OCI-LY3 (cell line): ENCODE measurements at regions not wholly inside any gene's neighbourhood (a gene's known extent, or its start where the extent isn't known, plus 50 kb on each side); places are given as distances from the start of the nearest gene placed in this dataset.
"Not testable (repeated sequence)": the region's sequence is repeated elsewhere in the genome, so short reads cannot be mapped to it uniquely, and the experiment has no call there.

Source experiments
- H2AFZ ChIP-seq: fragments of 200-600, 300-600 bp; shearing (Covaris generic); 2 replicates; pipeline ENCODE4 v1.6.0; 2014; ENCODE audit warnings: antibody characterized with exemption, low read depth, low read length
- H3K27ac ChIP-seq: fragments of 200-600, 300-600 bp; sonication (generic); 2 replicates; pipeline ENCODE4 v1.5.1; 2014; ENCODE audit warnings: mild to moderate bottlenecking, low read length, moderate library complexity, mixed read lengths
- H3K27me3 ChIP-seq: fragments of 200-600, 300-600 bp; sonication (generic); 2 replicates; pipeline ENCODE4 v1.6.1; 2014; ENCODE audit warnings: low read depth, low read length, mixed read lengths
- H3K36me3 ChIP-seq: fragments of 200-600, 300-600 bp; sonication (generic); replicated peaks from 2 replicates; pipeline ENCODE3; 2014; ENCODE audit warnings: low read depth, low read length, mixed read lengths
- H3K4me1 ChIP-seq: fragments of 300-600, 200-600 bp; sonication (generic); 2 replicates; pipeline ENCODE4 v1.6.1; 2014; ENCODE audit warnings: low read length, mixed read lengths
- H3K4me2 ChIP-seq: fragments of 200-600, 300-600 bp; sonication (generic); 2 replicates; pipeline ENCODE4 v1.6.1; 2014; ENCODE audit warnings: low read length, mixed read lengths
- H3K4me3 ChIP-seq: fragments of 300-600, 200-600 bp; sonication (generic); 2 replicates; pipeline ENCODE4 v1.5.1; 2014; ENCODE audit warnings: antibody characterized with exemption, mild to moderate bottlenecking, low read length, moderate library complexity
- H3K79me2 ChIP-seq: fragments of 300-600, 200-600 bp; shearing (Covaris generic); 2 replicates; pipeline ENCODE4 v1.6.1; 2014; ENCODE audit warnings: mild to moderate bottlenecking, low read length, mixed read lengths
- H3K9ac ChIP-seq: fragments of 300-600, 200-600 bp; shearing (Covaris generic); 2 replicates; pipeline ENCODE4 v1.6.0; 2014; ENCODE audit warnings: mild to moderate bottlenecking, low read length, moderate library complexity
- H3K9me3 ChIP-seq: fragments of 200-600, 300-600 bp; shearing (Covaris generic); 2 replicates; pipeline ENCODE4 v1.6.1; 2014; ENCODE audit warnings: low read length, mixed read lengths; ENCODE audit not compliant: insufficient read depth
- H4K20me1 ChIP-seq: fragments of 200-600, 300-600 bp; sonication (generic); 2 replicates; pipeline ENCODE4 v1.6.1; 2016; ENCODE audit warnings: low read length, mixed read lengths; ENCODE audit not compliant: insufficient read depth
- CTCF ChIP-seq: fragments of 200-600, 300-600 bp; sonication (generic); IDR thresholded peaks from 2 replicates; pipeline ENCODE4 v1.5.1; 2014; ENCODE audit warnings: antibody characterized with exemption, low read length, low read depth
- EZH2phosphoT487 ChIP-seq: fragments of 200-600 bp; shearing (Covaris generic); IDR thresholded peaks from 2 replicates; pipeline ENCODE4 v1.6.1; 2018; ENCODE audit warnings: antibody characterized with exemption, mixed run types, low read depth

GRCh38 chr2:186159101-186159500, 327.0 kb upstream of the ZC3H15 start:
- H3K27me3 ChIP-seq, result no peaks in the 10 kb centered on the region
- no peak overlapping the region for H3K9ac ChIP-seq
- H4K20me1 ChIP-seq, result no peaks in the 10 kb centered on the region
- H3K27ac ChIP-seq, result no peak overlapping the region
- no peak overlapping the region for H2AFZ ChIP-seq
- peaks cover 6% of the 10 kb centered on the region; the same call in 1 of the 2 replicates for H3K4me1 ChIP-seq
- no peak overlapping the region for H3K4me2 ChIP-seq
- no peak for TF ChIP-seq CTCF
- TF ChIP-seq EZH2phosphoT487, result no peak
- no peaks in the 10 kb centered on the region for H3K36me3 ChIP-seq
- no peaks in the 10 kb centered on the region for H3K79me2 ChIP-seq
- H3K4me3 ChIP-seq, result no peak overlapping the region
- H3K9me3 ChIP-seq, result no peaks in the 10 kb centered on the region

GRCh38 chr2:186164325-186164724, 321.7 kb upstream of the ZC3H15 start:
- TF ChIP-seq CTCF, result no peak
- no peak overlapping the region for H2AFZ ChIP-seq
- no peaks in the 10 kb centered on the region for H3K9me3 ChIP-seq
- H3K4me2 ChIP-seq, result no peak overlapping the region
- H3K4me1 ChIP-seq, result no peaks in the 10 kb centered on the region
- no peaks in the 10 kb centered on the region for H4K20me1 ChIP-seq
- H3K27ac ChIP-seq, result no peak overlapping the region
- no peaks in the 10 kb centered on the region for H3K27me3 ChIP-seq
- no peaks in the 10 kb centered on the region for H3K36me3 ChIP-seq
- H3K79me2 ChIP-seq, result no peaks in the 10 kb centered on the region
- H3K4me3 ChIP-seq, result no peak overlapping the region
- no peak overlapping the region for H3K9ac ChIP-seq

GRCh38 chr2:186170693-186171092, 315.4 kb upstream of the ZC3H15 start:
- no peak overlapping the region for H3K4me3 ChIP-seq
- H4K20me1 ChIP-seq, result no peaks in the 10 kb centered on the region
- no peak overlapping the region for H2AFZ ChIP-seq
- no peaks in the 10 kb centered on the region for H3K4me1 ChIP-seq
- no peak overlapping the region for H3K9ac ChIP-seq
- no peaks in the 10 kb centered on the region for H3K36me3 ChIP-seq
- no peak for TF ChIP-seq EZH2phosphoT487
- no peak for TF ChIP-seq CTCF
- H3K9me3 ChIP-seq, result no peaks in the 10 kb centered on the region
- no peak overlapping the region for H3K27ac ChIP-seq
- H3K27me3 ChIP-seq, result no peaks in the 10 kb centered on the region
- no peak overlapping the region for H3K4me2 ChIP-seq
- H3K79me2 ChIP-seq, result no peaks in the 10 kb centered on the region

- H3K4me3 ChIP-seq, result no peak overlapping the region
These were observed 304.4 kb upstream of the ZC3H15 start for GRCh38 chr2:186181625-186182024.

GRCh38 chr2:186182366-186182765, 303.7 kb upstream of the ZC3H15 start:
- H3K9me3 ChIP-seq, result not testable (repeated sequence)

More at GRCh38 chr2:186181625-186182024, 304.4 kb upstream of the ZC3H15 start:
- no peak for TF ChIP-seq CTCF
- peaks cover 8% of the 10 kb centered on the region for H3K4me1 ChIP-seq
- no peaks in the 10 kb centered on the region for H3K79me2 ChIP-seq
- no peak overlapping the region for H2AFZ ChIP-seq
- H3K4me2 ChIP-seq, result no peak overlapping the region
- no peaks in the 10 kb centered on the region for H3K27me3 ChIP-seq
- no peaks in the 10 kb centered on the region for H3K9me3 ChIP-seq
- H3K9ac ChIP-seq, result no peak overlapping the region
- no peak overlapping the region for H3K27ac ChIP-seq
- H3K36me3 ChIP-seq, result no peaks in the 10 kb centered on the region
- no peaks in the 10 kb centered on the region for H4K20me1 ChIP-seq

More at GRCh38 chr2:186182366-186182765, 303.7 kb upstream of the ZC3H15 start:
- not testable (repeated sequence) for H3K27ac ChIP-seq, H3K9ac ChIP-seq, H3K4me3 ChIP-seq, H4K20me1 ChIP-seq, H3K4me1 ChIP-seq, H3K36me3 ChIP-seq, H3K27me3 ChIP-seq, H3K4me2 ChIP-seq, H2AFZ ChIP-seq, H3K79me2 ChIP-seq
